ENCODE measurements at regions not wholly inside any gene's neighbourhood (a gene's known extent, or its start where the extent isn't known, plus 50 kb on each side); places are given as distances from the start of the nearest gene placed in this dataset.
A peak's percentile ranks its signal among the peaks of the same experiment; 100 is the strongest.

GRCh38 chr5:136620621-136621020 lies 255.3 kb upstream of the TRPC7 start:
- H4K20me1 ChIP-seq (ENCODE audit: insufficient read depth): no peaks in the 10 kb centered on the region
- H3K79me2 ChIP-seq (ENCODE audit: insufficient read depth): no peaks in the 10 kb centered on the region
- no peaks in the 10 kb centered on the region for H3K27me3 ChIP-seq (ENCODE audit: insufficient read depth)
- H3F3A ChIP-seq (replicated peaks; ENCODE audit: insufficient read depth): peaks cover 12% of the 10 kb centered on the region
- H3K4me2 ChIP-seq: no peak overlapping the region
- no peak overlapping the region for H3K9ac ChIP-seq
- H3K9me2 ChIP-seq: no peaks in the 10 kb centered on the region
- peak overlapping the region in 1 of 2 experiments; percentile 35; a peak in 2 of 4 replicates for H3K27ac ChIP-seq (ENCODE audit: low read depth in 2 of 2, low read length in 1 of 2)
- no peak for DNase-seq
- no peak for TF ChIP-seq TCF12 (IDR thresholded peaks at IDR 0.05)
- no peak for TF ChIP-seq SMC3 (IDR thresholded peaks at IDR 0.05; ENCODE audit: low read depth, low read length)
- no peak for TF ChIP-seq GATA2 (CRISPR knock-in tag; IDR thresholded peaks at IDR 0.05)
- no peak for TF ChIP-seq USF1 (IDR thresholded peaks at IDR 0.05; ENCODE audit: borderline replicate concordance, low read depth)
- TF ChIP-seq USF2 (IDR thresholded peaks at IDR 0.05; ENCODE audit: borderline replicate concordance, low read depth, low read length): no peak
- TF ChIP-seq MXI1 (IDR thresholded peaks at IDR 0.05; ENCODE audit: low read depth, low read length): no peak
- no peak for TF ChIP-seq CHD2 (IDR thresholded peaks at IDR 0.05; ENCODE audit: low read length, partially characterized antibody)
- TF ChIP-seq, protein P1, sequence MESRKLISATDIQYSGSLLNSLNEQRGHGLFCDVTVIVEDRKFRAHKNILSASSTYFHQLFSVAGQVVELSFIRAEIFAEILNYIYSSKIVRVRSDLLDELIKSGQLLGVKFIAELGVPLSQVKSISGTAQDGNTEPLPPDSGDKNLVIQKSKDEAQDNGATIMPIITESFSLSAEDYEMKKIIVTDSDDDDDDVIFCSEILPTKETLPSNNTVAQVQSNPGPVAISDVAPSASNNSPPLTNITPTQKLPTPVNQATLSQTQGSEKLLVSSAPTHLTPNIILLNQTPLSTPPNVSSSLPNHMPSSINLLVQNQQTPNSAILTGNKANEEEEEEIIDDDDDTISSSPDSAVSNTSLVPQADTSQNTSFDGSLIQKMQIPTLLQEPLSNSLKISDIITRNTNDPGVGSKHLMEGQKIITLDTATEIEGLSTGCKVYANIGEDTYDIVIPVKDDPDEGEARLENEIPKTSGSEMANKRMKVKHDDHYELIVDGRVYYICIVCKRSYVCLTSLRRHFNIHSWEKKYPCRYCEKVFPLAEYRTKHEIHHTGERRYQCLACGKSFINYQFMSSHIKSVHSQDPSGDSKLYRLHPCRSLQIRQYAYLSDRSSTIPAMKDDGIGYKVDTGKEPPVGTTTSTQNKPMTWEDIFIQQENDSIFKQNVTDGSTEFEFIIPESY (IDR thresholded peaks at IDR 0.05; ENCODE audit: borderline replicate concordance, low read depth): no peak
- TF ChIP-seq EZH2phosphoT487 (IDR thresholded peaks at IDR 0.05; ENCODE audit: borderline replicate concordance, low read depth): no peak
- no peak for TF ChIP-seq MEF2A (IDR thresholded peaks at IDR 0.05; ENCODE audit: borderline replicate concordance, low read depth)
- TF ChIP-seq NFIC (IDR thresholded peaks at IDR 0.05; ENCODE audit: borderline replicate concordance): no peak
- no peak for TF ChIP-seq TAF1 (IDR thresholded peaks at IDR 0.05; ENCODE audit: borderline replicate concordance, low read depth, low read length)
- TF ChIP-seq GABPA (IDR thresholded peaks at IDR 0.05; ENCODE audit: low read depth): no peak
- no peak for TF ChIP-seq ELF1 (IDR thresholded peaks at IDR 0.05)
- no peak for TF ChIP-seq FOXJ3 (CRISPR knock-in tag; IDR thresholded peaks at IDR 0.05)
- TF ChIP-seq JUND (IDR thresholded peaks at IDR 0.05): no peak
- no peak for TF ChIP-seq RXRA (IDR thresholded peaks at IDR 0.05; ENCODE audit: borderline replicate concordance, low read depth)
- TF ChIP-seq, protein P2, sequence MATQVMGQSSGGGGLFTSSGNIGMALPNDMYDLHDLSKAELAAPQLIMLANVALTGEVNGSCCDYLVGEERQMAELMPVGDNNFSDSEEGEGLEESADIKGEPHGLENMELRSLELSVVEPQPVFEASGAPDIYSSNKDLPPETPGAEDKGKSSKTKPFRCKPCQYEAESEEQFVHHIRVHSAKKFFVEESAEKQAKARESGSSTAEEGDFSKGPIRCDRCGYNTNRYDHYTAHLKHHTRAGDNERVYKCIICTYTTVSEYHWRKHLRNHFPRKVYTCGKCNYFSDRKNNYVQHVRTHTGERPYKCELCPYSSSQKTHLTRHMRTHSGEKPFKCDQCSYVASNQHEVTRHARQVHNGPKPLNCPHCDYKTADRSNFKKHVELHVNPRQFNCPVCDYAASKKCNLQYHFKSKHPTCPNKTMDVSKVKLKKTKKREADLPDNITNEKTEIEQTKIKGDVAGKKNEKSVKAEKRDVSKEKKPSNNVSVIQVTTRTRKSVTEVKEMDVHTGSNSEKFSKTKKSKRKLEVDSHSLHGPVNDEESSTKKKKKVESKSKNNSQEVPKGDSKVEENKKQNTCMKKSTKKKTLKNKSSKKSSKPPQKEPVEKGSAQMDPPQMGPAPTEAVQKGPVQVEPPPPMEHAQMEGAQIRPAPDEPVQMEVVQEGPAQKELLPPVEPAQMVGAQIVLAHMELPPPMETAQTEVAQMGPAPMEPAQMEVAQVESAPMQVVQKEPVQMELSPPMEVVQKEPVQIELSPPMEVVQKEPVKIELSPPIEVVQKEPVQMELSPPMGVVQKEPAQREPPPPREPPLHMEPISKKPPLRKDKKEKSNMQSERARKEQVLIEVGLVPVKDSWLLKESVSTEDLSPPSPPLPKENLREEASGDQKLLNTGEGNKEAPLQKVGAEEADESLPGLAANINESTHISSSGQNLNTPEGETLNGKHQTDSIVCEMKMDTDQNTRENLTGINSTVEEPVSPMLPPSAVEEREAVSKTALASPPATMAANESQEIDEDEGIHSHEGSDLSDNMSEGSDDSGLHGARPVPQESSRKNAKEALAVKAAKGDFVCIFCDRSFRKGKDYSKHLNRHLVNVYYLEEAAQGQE (IDR thresholded peaks at IDR 0.05; ENCODE audit: low read depth, low read length): no peak
- no peak for TF ChIP-seq FOSL2 (IDR thresholded peaks at IDR 0.05; ENCODE audit: borderline replicate concordance, low read depth)
- ChIA-PET CTCF (interaction anchor here (1.0 kb wide), 1 partner anchor 150 kb away, joined by 3 read pairs; no protein-coding TSS in a partner anchor), POLR2A (no interaction called here)
- H3K36me3 ChIP-seq (replicated peaks in 1 of 2; ENCODE audit: control insufficient read depth in 1 of 2, insufficient read depth in 2 of 2, low read length in 1 of 2): no peaks in the 10 kb centered on the region
- H3K4me3 ChIP-seq (ENCODE audit: low read depth in 2 of 2, low read length in 1 of 2): no peak overlapping the region
- no peak overlapping the region for H2AFZ ChIP-seq (ENCODE audit: low read depth)
- no peaks in the 10 kb centered on the region; a peak in 1 of 4 replicates for H3K4me1 ChIP-seq (ENCODE audit: control insufficient read depth in 1 of 2, insufficient read depth in 2 of 2, low read depth in 1 of 2, low read length in 1 of 2)
- WGBS (ENCODE audit: low lambda C conversion rate): 88% methylated on average over 1 of the region's 1 CpG
- H3K9me3 ChIP-seq: no peaks in the 10 kb centered on the region

All from SK-N-SH (cell line).